ENCODE measurements at regions not wholly inside any gene's neighbourhood (a gene's known extent, or its start where the extent isn't known, plus 50 kb on each side); places are given as distances from the start of the nearest gene placed in this dataset.
"Not testable (repeated sequence)": the region's sequence is repeated elsewhere in the genome, so short reads cannot be mapped to it uniquely, and the experiment has no call there.

DNA sequence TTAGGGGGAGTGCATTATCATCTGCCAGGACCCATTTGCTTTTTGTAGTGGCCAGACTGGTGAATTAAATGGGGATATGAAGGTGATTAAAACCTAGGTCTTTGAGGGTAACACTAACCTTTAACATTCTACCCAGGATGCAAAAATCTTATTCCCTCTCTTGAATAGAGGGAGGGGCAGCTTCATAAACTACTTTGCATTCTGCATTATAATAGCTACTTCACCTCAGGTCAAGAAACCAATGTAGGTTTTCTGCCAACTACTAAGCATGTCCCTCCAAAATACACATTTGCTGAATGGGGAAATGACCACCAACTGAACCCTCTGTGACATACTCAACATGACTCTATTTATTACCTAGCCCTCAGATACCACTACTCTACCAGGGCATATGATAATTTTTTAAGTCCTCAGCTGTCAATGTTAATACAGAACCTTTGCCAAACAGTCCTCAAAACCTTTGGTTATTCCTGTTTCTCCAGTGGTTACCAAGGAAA lies 477.6 kb upstream of the CD180 start:
- DNase-seq = no peak

DNA sequence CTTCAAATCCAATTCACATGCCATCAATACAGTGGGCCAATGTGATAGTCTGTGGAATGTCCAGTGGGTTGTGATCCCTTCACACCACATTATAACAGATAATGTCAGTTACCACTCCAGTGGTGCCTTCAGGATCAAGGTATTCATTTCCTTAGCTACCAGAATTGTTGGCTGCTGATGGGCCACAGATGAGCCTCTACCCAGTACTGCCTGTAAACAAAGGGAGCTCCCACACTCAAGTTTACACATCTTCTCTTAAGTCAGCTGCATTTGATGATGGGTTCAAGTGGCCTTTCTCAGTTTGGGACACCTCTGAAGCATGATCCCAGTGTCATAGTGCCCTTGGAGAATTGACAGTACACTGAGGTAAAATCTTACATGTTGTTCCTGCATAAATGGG lies 477.0 kb upstream of the CD180 start:
- no peak for DNase-seq

DNA sequence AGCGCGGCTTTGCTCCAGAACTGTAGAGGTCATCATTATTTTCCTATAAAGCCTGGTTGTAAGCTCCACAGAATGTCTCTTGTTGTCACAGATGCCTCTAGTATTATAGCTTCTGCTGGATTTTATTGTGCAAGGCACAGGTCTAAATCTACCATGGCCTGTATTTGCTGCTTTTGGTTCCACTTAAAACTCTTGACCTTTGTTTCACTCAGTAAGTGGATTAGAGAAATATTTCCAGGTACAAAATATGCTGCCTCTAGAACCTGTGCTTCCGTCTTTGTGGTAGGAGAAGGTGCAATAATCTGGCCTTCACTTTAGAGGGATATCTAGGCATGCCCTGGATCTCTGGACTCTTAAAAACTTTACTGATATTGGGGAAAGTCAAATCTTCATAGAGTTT lies 476.6 kb upstream of the CD180 start:
- DNase-seq = no peak

GRCh38 chr5:67672636-67673035 lies 476.0 kb upstream of the CD180 start:
- DNase-seq = no peak

GRCh38 chr5:67669916-67670315 lies 473.3 kb upstream of the CD180 start:
- DNase-seq = no peak

DNA sequence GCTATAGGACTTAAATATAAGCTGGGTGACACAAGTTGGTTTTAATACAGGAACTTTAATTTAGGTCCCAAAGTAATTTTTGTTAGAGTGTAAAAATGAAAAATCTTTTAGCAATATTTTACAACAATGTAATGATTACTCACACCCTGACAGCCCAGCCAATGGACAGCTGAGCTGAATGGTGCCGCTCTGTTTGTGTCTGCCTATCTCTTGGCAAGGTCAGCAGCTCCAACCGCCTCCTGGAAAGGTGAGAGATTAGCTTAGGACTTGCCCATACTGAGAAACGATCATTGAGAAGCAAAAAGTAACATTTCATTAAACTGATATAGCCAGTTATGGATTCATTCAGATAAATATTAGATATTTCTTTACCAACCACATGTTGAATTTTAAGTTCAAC lies 463.6 kb upstream of the CD180 start:
- no peak for DNase-seq

DNA sequence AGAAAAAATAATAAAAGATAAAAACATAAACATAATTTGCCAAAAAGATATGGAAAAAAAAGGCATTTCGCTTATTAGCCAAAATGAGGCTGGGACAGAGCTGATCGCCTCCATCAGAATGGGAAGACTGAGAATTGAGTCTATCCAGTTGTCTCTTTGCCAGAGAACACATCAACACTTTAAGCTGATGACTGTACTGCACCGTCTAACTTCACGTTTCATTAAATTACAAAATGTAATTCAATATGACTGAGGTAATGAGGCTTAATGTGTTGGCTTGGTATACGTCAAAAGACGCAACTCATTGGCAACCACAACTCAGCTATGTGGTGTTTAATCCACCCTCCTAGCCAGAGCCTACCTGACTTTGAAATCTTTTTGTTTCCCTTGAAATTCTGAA lies 462.7 kb upstream of the CD180 start:
- no peak for DNase-seq

DNA sequence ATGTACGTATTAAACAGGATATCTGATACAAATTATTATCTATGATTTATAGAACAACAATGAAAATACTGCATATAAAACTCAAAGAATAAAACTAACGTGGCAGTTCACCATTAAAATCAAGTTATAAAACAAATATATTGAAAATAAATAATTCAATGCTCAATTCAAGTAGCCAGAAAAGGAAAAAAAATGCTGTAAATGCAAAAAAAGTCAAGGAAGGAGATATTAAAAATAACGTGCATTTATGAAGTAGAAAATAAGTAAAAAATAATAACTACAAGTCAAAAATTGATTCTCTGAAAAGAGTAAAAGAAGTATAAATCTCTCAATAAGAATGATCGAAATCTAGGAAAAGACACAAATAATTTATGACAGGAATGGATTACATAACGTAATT lies 460.5 kb upstream of the CD180 start:
- no peak for DNase-seq

GRCh38 chr5:67652201-67652600 lies 455.6 kb upstream of the CD180 start:
- no peak for DNase-seq

- DNase-seq = no peak
Measured at GRCh38 chr5:67651180-67651579, 454.6 kb upstream of the CD180 start.

- peak; percentile 95 for DNase-seq
Measured at GRCh38 chr5:67648201-67648671, 451.6 kb upstream of the CD180 start.

GRCh38 chr5:67647772-67648171 lies 451.2 kb upstream of the CD180 start:
- DNase-seq = no peak

DNA sequence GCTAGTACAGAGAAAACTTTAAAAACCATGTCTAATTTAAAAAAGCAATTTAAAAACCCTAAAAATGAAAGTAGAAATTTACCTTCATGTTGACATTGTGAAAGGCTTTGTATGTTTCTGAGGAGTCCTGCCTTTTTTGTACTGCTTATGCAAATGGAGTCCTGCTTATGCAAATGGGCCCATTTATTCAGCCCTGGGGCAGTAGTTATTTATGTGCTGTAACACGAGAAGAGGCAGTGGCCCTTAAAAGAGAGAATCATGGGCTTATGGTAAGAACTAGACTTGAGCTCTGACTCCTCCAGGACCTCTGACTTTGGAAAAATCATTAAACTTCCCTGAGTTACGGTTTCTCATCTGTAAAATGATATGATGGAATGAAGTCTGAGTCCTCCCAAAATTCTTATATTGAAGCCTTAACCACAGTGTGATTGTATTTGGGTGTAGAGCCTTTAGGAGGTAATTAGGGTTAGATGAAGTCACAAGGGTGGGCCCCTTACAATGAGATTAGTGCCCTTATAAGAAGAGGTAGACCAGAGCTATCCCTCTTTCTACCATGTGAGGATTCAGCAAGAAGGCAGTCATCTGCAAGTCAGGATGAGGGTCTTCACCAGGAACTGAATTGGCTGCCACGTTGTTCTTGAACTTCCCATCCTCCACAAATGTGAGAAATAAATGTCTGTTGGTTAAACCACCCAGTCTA lies 447.8 kb upstream of the CD180 start:
- DNase-seq = no peak

DNA sequence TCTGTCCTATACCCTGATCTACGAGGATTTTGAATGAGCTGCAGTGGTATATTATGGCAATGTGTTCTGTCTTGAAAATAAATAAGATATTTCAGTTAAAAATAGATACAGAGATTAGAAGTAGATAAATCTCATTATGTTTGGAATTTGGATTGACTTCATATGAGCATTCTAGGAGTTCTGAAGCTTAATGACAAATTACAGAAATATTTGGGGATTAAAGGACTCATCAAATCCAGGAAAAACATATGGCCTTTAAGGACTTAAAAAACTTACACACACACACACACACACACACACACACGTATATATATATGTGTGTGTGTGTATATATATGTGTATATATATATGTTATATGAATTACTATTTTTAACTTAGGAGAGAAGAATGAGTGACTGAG lies 446.9 kb upstream of the CD180 start:
- no peak for DNase-seq

DNA sequence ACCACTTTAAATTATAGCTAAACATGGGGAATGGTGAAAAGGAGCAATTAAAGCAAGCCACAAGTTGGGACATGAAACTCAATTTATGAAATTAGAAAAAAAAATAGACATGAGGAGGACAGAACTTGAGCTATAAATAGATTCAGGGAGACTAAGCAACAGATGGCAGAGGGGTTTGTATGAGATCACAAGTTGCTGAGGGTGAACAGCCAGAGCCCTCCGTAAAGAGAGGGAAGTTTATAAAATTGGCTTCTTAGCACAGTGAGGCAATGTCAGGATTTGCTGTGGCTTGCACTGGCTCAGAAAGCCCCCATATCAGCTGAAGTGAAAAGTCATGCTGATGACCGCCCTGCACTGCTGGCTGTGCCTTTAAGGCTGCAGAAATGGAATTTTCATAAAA lies 443.4 kb upstream of the CD180 start:
- no peak for DNase-seq

DNA sequence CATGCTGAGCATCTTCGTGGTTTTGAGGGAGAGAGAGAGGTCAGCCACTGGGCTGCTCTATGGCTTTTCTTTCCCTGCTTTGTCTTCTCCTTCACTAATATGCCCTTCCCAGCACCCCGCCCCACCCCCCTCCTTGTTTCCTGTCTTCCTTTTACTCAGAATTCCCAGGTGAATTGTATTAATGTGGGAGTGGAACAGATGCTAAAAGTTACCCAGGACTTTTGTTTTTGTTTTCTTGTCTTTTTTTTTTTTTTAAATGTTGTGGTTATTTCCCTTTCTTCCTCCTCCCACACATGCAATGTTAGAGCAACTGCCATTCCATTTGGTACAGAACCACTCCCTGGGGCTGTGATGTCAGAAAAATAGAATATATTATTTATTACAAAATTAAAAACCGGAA lies 442.7 kb upstream of the CD180 start:
- no peak for DNase-seq

DNA sequence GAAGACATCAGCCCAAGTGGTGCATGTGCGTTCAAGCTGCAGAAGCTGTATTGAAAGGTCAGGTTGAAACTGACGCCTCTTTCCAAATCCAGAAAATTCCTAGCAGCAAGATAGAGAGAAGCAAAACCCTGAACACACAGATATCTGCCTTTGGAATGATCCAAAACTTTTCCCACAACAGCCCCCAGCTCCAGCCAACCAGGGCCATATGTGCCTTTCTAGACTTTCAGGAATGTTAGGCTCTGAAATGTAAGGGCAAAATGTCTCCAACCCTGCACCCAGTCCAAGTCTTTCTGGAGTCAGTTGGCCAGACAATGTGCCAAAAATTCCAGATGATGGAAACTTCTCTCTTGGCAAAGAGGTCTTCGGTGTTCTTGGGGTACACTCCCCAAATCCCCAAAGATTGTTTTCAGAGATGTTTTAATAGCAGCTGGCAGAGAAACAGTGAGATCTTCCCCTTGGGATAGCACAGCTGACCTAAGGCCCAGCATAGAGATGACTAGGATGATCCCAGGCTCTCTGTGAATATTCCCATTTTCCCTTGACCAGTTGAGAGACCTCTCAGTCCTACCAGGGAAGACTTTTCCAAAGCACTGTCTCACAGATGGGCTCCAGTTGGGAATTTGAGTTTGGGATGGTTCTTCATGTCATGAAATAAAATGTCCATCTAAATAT lies 440.4 kb upstream of the CD180 start:
- no peak for DNase-seq

DNA sequence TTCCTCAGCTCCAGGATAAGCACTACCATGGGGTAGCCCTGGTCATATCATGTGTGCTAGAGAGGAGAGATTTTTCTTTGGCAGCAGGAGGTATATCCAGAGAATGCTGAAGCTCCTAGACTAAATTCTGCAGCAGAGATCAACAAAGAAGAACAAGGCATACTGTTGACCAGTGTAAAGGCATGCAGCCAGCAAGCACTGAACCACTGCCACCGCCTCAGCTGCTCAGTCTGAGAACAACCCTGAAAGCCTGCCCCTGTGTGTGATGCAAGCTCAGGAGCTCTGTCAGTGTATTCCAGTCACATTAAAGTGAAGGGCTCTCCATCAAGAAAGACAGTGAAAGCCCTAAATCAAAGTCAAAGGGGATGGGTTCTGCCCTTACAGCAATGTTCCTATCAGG lies 439.5 kb upstream of the CD180 start:
- no peak for DNase-seq

GRCh38 chr5:67627079-67627478 lies 430.5 kb upstream of the CD180 start:
- DNase-seq = not testable (repeated sequence)

GRCh38 chr5:67623078-67623477 lies 426.5 kb upstream of the CD180 start:
- no peak for DNase-seq

- DNase-seq = no peak
Measured at GRCh38 chr5:67620424-67621397, 424.1 kb upstream of the CD180 start.

- no peak for DNase-seq
Measured at GRCh38 chr5:67619636-67620035, 423.0 kb upstream of the CD180 start.

GRCh38 chr5:67619235-67619634 lies 422.6 kb upstream of the CD180 start:
- DNase-seq = no peak
